ENCODE measurements at regions not wholly inside any gene's neighbourhood (a gene's known extent, or its start where the extent isn't known, plus 50 kb on each side); places are given as distances from the start of the nearest gene placed in this dataset.

DNA sequence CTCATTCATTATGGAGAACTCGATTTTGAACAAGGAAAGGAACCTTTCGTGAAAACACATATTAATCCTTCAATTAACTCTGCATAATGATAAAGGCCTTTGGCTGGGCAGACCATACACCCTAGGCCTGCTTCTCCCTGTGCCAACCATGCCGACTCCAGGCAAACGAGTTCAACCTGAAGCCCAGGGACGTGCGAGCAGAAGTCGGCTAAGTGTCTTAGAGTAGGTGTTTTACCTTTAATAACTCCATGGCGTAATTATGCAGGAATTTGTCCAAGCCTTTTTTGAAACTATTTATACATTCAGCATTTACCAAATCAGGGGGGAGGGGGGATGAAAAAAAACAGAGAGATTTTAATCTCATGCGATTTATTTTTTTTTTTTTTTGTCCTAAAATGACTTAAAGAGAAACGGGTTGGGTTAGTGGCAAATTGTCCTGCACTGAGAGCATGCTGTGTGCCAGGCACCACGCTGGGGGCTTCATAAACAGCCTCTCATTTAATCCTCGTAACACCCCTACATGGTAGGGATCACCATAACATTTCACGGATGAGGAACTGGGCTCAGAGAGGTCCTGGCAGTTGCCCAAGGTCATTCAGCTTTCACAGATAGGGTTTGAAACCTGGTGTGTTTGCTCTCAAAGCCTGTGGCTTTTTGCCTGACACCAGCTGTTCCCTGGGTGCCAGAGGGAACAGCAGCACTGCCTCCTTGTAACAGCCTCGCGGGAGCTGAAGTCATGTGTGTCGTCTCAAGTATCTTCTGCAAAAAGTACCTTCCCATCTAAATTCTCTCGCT lies 423.9 kb downstream of the MN1 start:
- H3K4me3 ChIP-seq (ENCODE audit: low read length): no peak overlapping the region
- TF ChIP-seq CTCF (conservative IDR thresholded peaks at IDR 0.05; ENCODE audit: low read length): no peak
- DNase-seq (ENCODE audit: low read depth): no peak

GRCh38 chr22:27378311-27378800 lies 423.2 kb downstream of the MN1 start:
- no peak for TF ChIP-seq CTCF (conservative IDR thresholded peaks at IDR 0.05; ENCODE audit: low read length)
- H3K4me3 ChIP-seq (ENCODE audit: low read length): no peak overlapping the region
- peak; percentile 8 for DNase-seq (ENCODE audit: low read depth)

- no peak for DNase-seq (ENCODE audit: low read depth)
- no peak overlapping the region for H3K4me3 ChIP-seq (ENCODE audit: low read length)
- no peak for TF ChIP-seq CTCF (conservative IDR thresholded peaks at IDR 0.05; ENCODE audit: low read length)
Observed at GRCh38 chr22:27378995-27379394, 422.6 kb downstream of the MN1 start.

- H3K4me3 ChIP-seq (ENCODE audit: low read length): no peak overlapping the region
- no peak for DNase-seq (ENCODE audit: low read depth)
- TF ChIP-seq CTCF (conservative IDR thresholded peaks at IDR 0.05; ENCODE audit: low read length): no peak
Observed at GRCh38 chr22:27380855-27381254, 420.7 kb downstream of the MN1 start.

- no peak for TF ChIP-seq CTCF (conservative IDR thresholded peaks at IDR 0.05; ENCODE audit: low read length)
- H3K4me3 ChIP-seq (ENCODE audit: low read length): no peak overlapping the region
- DNase-seq (ENCODE audit: low read depth): no peak
Observed at GRCh38 chr22:27381552-27381951, 420.0 kb downstream of the MN1 start.

GRCh38 chr22:27381960-27382742 lies 419.4 kb downstream of the MN1 start:
- TF ChIP-seq CTCF (conservative IDR thresholded peaks at IDR 0.05; ENCODE audit: low read length): no peak
- DNase-seq (ENCODE audit: low read depth): no peak

More at GRCh38 chr22:27381960-27382742, 419.4 kb downstream of the MN1 start:
- no peak overlapping the region for H3K4me3 ChIP-seq (ENCODE audit: low read length)

Measured in AG10803 (cell line).